Dendritic cell treated with granulocyte-macrophage colony-stimulating factor and Interleukin-4, amounts not matched to agents 40 ng/mL and 50 ng/mL, for 4 days (primary cell): ENCODE measurements at regions not wholly inside any gene's neighbourhood (a gene's known extent, or its start where the extent isn't known, plus 50 kb on each side); places are given as distances from the start of the nearest gene placed in this dataset.

Source experiments
- H3K27ac Mint-ChIP-seq: one replicate; pipeline ENCODE4 v1.8.0; 2022; ENCODE audit warnings: mild to moderate bottlenecking, mixed read lengths
- H3K27me3 Mint-ChIP-seq: one replicate; pipeline ENCODE4 v1.8.0; 2022; ENCODE audit warnings: mild to moderate bottlenecking, mixed read lengths
- H3K36me3 Mint-ChIP-seq: one replicate; pipeline ENCODE4 v1.8.0; 2022; ENCODE audit warnings: low read depth, mixed read lengths
- H3K4me1 Mint-ChIP-seq: one replicate; pipeline ENCODE4 v1.8.0; 2022; ENCODE audit warnings: low read depth, mixed read lengths
- H3K4me3 Mint-ChIP-seq: one replicate; pipeline ENCODE4 v1.8.0; 2022; ENCODE audit warnings: mild to moderate bottlenecking, moderate library complexity, mixed read lengths
- H3K9me3 Mint-ChIP-seq: one replicate; pipeline ENCODE4 v1.8.0; 2022; ENCODE audit warnings: mixed read lengths
- intact Hi-C: fragments of 100-400 bp; cut with micrococcal nuclease; formaldehyde crosslinking; loops from one replicate; pipeline ENCODE4 v1.15.0; 2022

DNA sequence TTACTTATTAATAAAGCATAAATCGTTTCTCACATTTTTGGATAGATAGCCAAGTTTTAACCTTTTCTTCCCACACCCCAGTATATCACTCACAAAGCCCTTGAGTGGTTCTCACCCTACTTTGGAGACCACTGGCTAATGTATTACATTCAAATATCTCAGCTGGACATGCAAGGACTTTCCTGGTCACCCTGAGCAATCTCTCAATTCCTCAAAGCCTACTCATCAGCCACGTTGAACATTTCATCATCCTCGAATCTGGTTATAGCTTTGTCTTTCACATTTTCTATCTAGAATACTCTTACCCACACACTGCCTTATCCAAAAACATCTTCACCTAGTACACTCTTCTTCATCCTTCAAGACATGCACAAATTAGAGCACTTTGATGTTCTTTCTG, 71.1 kb upstream of the MAPRE2 start:
- Mint-ChIP-seq H3K36me3 (no peaks in the 10 kb centered on the region), H3K27ac (no peak overlapping the region), H3K27me3 (peaks cover 14% of the 10 kb centered on the region), H3K4me3 (no peak overlapping the region), H3K9me3 (no peaks in the 10 kb centered on the region), H3K4me1 (no peaks in the 10 kb centered on the region)
- intact Hi-C loops = no loop called here

- intact Hi-C loops = no loop called here
- Mint-ChIP-seq H3K27ac (no peak overlapping the region), H3K36me3 (no peaks in the 10 kb centered on the region), H3K4me1 (peaks cover 3% of the 10 kb centered on the region), H3K27me3 (peaks cover 24% of the 10 kb centered on the region), H3K4me3 (no peak overlapping the region), H3K9me3 (no peaks in the 10 kb centered on the region)
Observed at GRCh38 chr18:34971313-34971712, 69.9 kb upstream of the MAPRE2 start.

DNA sequence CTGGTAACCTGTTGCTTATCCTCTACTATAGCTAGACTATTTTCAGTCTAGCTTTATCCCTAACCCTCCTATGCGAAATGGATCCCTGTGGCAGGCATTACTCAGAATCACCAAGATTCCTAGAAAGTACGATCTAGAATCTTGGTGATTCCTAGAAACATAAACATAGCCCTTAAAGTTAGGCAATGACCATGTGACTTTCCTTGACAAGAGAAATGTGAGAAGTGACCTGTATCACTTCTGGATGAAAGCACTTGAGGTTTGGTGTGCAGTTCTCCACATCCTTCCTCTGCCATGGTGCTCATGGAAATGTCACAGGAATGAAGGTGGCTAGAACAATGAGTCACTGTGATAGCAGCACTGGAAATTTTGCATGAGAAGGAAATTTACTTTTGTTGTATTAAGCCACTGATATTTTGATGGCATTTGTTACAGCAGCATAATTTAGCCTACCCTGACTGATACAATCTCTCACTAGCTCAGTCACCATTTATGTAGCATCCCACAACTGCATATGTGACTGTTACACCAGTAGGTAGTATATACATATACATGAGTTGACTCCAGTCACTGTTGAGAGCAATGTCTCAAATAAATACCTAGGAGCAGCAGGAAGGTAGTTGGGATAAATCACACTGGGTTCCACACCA, 68.3 kb upstream of the MAPRE2 start:
- Mint-ChIP-seq H3K4me3 (no peak overlapping the region), H3K27ac (no peak overlapping the region), H3K4me1 (peaks cover 19% of the 10 kb centered on the region), H3K9me3 (no peaks in the 10 kb centered on the region), H3K27me3 (peaks cover 39% of the 10 kb centered on the region), H3K36me3 (peaks cover 9% of the 10 kb centered on the region)
- intact Hi-C loops = no loop called here

DNA sequence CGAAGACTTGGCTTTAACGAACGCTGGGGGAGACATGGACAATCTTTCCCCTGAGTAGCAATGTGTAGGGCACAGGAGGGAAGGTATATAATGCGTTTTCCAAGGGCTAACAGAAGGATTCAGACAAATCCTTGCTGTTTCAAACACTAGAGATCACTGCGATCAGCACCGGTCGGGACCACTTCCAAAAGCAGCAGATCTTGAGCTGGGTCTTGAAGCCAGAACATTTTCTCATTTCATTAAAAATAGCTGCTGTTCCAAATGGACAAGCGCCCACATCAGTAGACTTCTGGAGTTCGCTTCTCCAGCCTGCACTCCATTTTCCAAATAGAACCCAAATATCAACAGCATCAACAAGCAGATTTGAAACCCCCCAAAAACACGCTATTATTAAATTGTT, 65.1 kb upstream of the MAPRE2 start:
- H3K27ac Mint-ChIP-seq = no peak overlapping the region
- H3K27me3 Mint-ChIP-seq = peaks cover 38% of the 10 kb centered on the region
- H3K9me3 Mint-ChIP-seq = no peaks in the 10 kb centered on the region
- intact Hi-C loops = loop anchor here (5.0 kb wide), 1 partner anchor 66 kb away; the partner anchor contains the start of gene MAPRE2
- peaks cover 35% of the 10 kb centered on the region for H3K4me1 Mint-ChIP-seq
- H3K4me3 Mint-ChIP-seq = no peak overlapping the region
- peaks cover 9% of the 10 kb centered on the region for H3K36me3 Mint-ChIP-seq

- H3K27ac Mint-ChIP-seq = no peak overlapping the region
- peaks cover 35% of the 10 kb centered on the region for H3K4me1 Mint-ChIP-seq
- H3K9me3 Mint-ChIP-seq = no peaks in the 10 kb centered on the region
- intact Hi-C loops = loop anchor here (5.0 kb wide), 1 partner anchor 66 kb away; the partner anchor contains the start of gene MAPRE2
- H3K4me3 Mint-ChIP-seq = peak overlapping the region; percentile 86
- H3K27me3 Mint-ChIP-seq = peaks cover 38% of the 10 kb centered on the region
- peaks cover 9% of the 10 kb centered on the region for H3K36me3 Mint-ChIP-seq
Observed at GRCh38 chr18:34976534-34976898, 64.7 kb upstream of the MAPRE2 start.

- Mint-ChIP-seq H3K9me3 (no peaks in the 10 kb centered on the region), H3K36me3 (peaks cover 9% of the 10 kb centered on the region), H3K4me3 (peak overlapping the region; percentile 86), H3K27ac (peak overlapping the region; percentile 67), H3K27me3 (peaks cover 38% of the 10 kb centered on the region), H3K4me1 (peaks cover 35% of the 10 kb centered on the region)
- intact Hi-C loops = loop anchor here (5.0 kb wide), 1 partner anchor 65 kb away; the partner anchor contains the start of gene MAPRE2
Observed at GRCh38 chr18:34976899-34977837, 64.0 kb upstream of the MAPRE2 start.

GRCh38 chr18:34977838-34978532, 63.2 kb upstream of the MAPRE2 start:
- peak overlapping the region; percentile 86 for H3K4me3 Mint-ChIP-seq
- H3K27me3 Mint-ChIP-seq = peaks cover 38% of the 10 kb centered on the region
- H3K27ac Mint-ChIP-seq = peak overlapping the region; percentile 67
- no peaks in the 10 kb centered on the region for H3K9me3 Mint-ChIP-seq
- H3K4me1 Mint-ChIP-seq = peaks cover 35% of the 10 kb centered on the region
- peaks cover 9% of the 10 kb centered on the region for H3K36me3 Mint-ChIP-seq
- intact Hi-C loops = loop anchor here (5.0 kb wide), 1 partner anchor 64 kb away; the partner anchor contains the start of gene MAPRE2

DNA sequence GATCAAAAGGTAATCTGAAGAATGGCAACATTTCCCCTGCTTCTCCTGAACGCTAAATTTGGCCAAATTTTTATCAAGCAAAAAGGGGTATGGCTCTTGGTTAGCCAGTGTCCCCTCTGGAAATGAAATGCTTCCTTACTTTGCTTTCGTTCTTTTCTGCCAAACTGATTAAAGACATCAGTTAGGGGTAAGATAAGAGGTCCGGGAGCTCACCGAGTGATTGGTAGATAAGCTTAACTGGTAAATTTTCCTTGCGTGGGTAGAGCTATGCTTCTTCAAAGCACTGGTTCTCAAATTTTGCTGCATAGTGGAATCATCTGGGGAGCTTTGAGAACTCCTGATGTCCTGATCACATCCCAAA, 62.7 kb upstream of the MAPRE2 start:
- H3K9me3 Mint-ChIP-seq = no peaks in the 10 kb centered on the region
- H3K27me3 Mint-ChIP-seq = peaks cover 35% of the 10 kb centered on the region
- H3K27ac Mint-ChIP-seq = peak overlapping the region; percentile 67
- peaks cover 35% of the 10 kb centered on the region for H3K4me1 Mint-ChIP-seq
- peak overlapping the region; percentile 86 for H3K4me3 Mint-ChIP-seq
- peaks cover 9% of the 10 kb centered on the region for H3K36me3 Mint-ChIP-seq
- intact Hi-C loops = loop anchor here (5.0 kb wide), 1 partner anchor 64 kb away; the partner anchor contains the start of gene MAPRE2

GRCh38 chr18:34978953-34979608, 62.1 kb upstream of the MAPRE2 start:
- peaks cover 9% of the 10 kb centered on the region for H3K36me3 Mint-ChIP-seq
- peak overlapping the region; percentile 86 for H3K4me3 Mint-ChIP-seq
- peak overlapping the region; percentile 67 for H3K27ac Mint-ChIP-seq
- peaks cover 31% of the 10 kb centered on the region for H3K27me3 Mint-ChIP-seq
- intact Hi-C loops = loop anchor here (5.0 kb wide), 1 partner anchor 63 kb away; the partner anchor contains the start of gene MAPRE2
- peaks cover 35% of the 10 kb centered on the region for H3K4me1 Mint-ChIP-seq
- H3K9me3 Mint-ChIP-seq = no peaks in the 10 kb centered on the region

GRCh38 chr18:34981487-34981886, 59.7 kb upstream of the MAPRE2 start:
- Mint-ChIP-seq H3K27me3 (peaks cover 14% of the 10 kb centered on the region), H3K36me3 (peaks cover 9% of the 10 kb centered on the region), H3K4me3 (no peak overlapping the region), H3K27ac (no peak overlapping the region), H3K4me1 (peaks cover 30% of the 10 kb centered on the region), H3K9me3 (no peaks in the 10 kb centered on the region)
- intact Hi-C loops = no loop called here

DNA sequence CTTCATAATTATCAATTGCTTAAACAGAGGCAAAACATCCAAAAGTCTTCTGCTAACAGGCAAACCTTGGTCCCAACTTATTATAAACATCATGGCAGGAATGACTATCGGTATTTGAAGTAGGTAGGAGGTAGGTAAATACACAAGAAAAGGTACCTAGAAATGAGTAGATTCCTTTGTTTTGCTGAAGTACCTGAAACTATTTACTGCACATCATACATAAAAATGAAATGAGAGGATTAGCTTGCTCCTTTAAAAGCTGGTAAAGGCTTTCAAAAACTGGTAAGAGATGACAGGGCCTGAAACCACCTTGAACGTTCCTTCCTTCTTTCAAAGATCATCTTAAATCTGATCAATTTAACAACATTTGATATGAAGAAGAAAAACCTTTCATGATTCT, 55.2 kb upstream of the MAPRE2 start:
- intact Hi-C loops = no loop called here
- Mint-ChIP-seq H3K36me3 (no peaks in the 10 kb centered on the region), H3K9me3 (no peaks in the 10 kb centered on the region), H3K27ac (no peak overlapping the region), H3K4me1 (peaks cover 17% of the 10 kb centered on the region), H3K27me3 (no peaks in the 10 kb centered on the region), H3K4me3 (no peak overlapping the region)

DNA sequence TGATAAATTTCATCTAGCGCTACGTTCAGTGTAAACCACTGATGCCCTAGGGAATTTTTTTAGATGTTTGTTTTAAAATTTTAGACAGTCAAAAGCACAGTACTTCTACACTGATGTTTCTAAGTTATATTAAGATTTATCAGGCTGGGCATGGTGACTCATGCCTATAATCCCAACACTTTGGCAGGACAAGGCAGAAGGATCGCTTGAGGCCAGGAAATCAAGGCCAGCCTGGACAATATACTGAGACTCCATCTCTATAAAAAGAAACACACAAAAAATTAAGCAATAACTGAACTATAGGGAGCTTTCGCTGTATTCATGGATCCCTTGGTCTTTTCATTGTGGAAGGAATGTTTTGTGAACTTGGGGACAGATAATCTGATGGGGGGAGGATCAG, 50.6 kb upstream of the MAPRE2 start:
- intact Hi-C loops = no loop called here
- no peaks in the 10 kb centered on the region for H3K9me3 Mint-ChIP-seq

GRCh38 chr18:34991152-34991551, 50.1 kb upstream of the MAPRE2 start:
- H3K4me3 Mint-ChIP-seq = no peak overlapping the region
- H3K4me1 Mint-ChIP-seq = peaks cover 22% of the 10 kb centered on the region
- H3K27ac Mint-ChIP-seq = no peak overlapping the region
- no peaks in the 10 kb centered on the region for H3K9me3 Mint-ChIP-seq
- H3K27me3 Mint-ChIP-seq = no peaks in the 10 kb centered on the region
- intact Hi-C loops = no loop called here
- no peaks in the 10 kb centered on the region for H3K36me3 Mint-ChIP-seq

More for the DNA sequence above, 50.6 kb upstream of the MAPRE2 start:
- Mint-ChIP-seq H3K27ac (no peak overlapping the region), H3K27me3 (no peaks in the 10 kb centered on the region), H3K36me3 (no peaks in the 10 kb centered on the region), H3K4me3 (no peak overlapping the region), H3K4me1 (peaks cover 22% of the 10 kb centered on the region)
